ENCODE measurements at regions not wholly inside any gene's neighbourhood (a gene's known extent, or its start where the extent isn't known, plus 50 kb on each side); places are given as distances from the start of the nearest gene placed in this dataset.

- TF ChIP-seq EZH2phosphoT487 (conservative IDR thresholded peaks at IDR 0.05; ENCODE audit: low read length) (no peak), CTCF (IDR thresholded peaks at IDR 0.05; ENCODE audit: insufficient read depth, low read length, poor library complexity, severe bottlenecking) (no peak)
- no peaks in the 10 kb centered on the region for H3K36me3 ChIP-seq (ENCODE audit: low read length)
- H3K79me2 ChIP-seq (ENCODE audit: insufficient read depth, low read length): no peaks in the 10 kb centered on the region
- no peaks in the 10 kb centered on the region for H3F3A ChIP-seq (ENCODE audit: insufficient read depth)
- H3K9me2 ChIP-seq (replicated peaks; ENCODE audit: insufficient read depth, low read length): no peaks in the 10 kb centered on the region
- no peak overlapping the region for H3K4me2 ChIP-seq (ENCODE audit: low read depth, low read length, poor library complexity, severe bottlenecking)
- no peak overlapping the region for H2AFZ ChIP-seq (ENCODE audit: low read depth, low read length, severe bottlenecking)
- H3K9me3 ChIP-seq (ENCODE audit: insufficient read depth, low read length): no peaks in the 10 kb centered on the region
- no peaks in the 10 kb centered on the region for H4K20me1 ChIP-seq (ENCODE audit: low read depth, low read length)
- no peak overlapping the region for H3K4me3 ChIP-seq (ENCODE audit: insufficient read depth, low read length, poor library complexity, severe bottlenecking)
- H3K27me3 ChIP-seq (ENCODE audit: low read length): no peaks in the 10 kb centered on the region
- H3K9ac ChIP-seq (ENCODE audit: low read length): no peak overlapping the region
- no peak overlapping the region for H3K27ac ChIP-seq (ENCODE audit: low read depth, low read length)
These were observed 169.9 kb upstream of the TSC22D2 start for GRCh38 chr3:150238048-150238802.

DNA sequence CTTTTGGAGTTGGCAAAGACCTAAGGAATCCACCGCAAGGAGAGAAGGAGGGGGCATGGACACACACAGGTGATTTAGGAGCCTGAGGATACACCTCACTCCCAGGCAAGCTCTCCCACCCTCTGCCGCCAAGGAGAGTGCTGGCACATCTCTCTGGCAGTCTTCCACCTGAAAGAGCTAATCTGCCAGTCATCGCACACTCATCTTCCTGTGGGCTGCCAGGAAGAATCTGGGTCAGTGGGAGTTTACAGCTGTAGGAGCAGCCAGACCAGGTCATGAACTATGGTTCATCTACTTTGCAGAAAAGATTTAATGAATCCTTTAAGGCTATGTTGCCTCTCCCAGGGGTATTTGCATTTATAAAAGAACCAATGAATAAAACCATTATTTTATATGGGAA lies 170.6 kb upstream of the TSC22D2 start:
- Histone ChIP-seq H3K4me2 (ENCODE audit: low read depth, low read length, poor library complexity, severe bottlenecking) (no peak overlapping the region), H2AFZ (ENCODE audit: low read depth, low read length, severe bottlenecking) (no peak overlapping the region), H3K9ac (ENCODE audit: low read length) (no peak overlapping the region), H3K27ac (ENCODE audit: low read depth, low read length) (no peak overlapping the region), H3K4me3 (ENCODE audit: insufficient read depth, low read length, poor library complexity, severe bottlenecking) (no peak overlapping the region), H3K79me2 (ENCODE audit: insufficient read depth, low read length) (no peaks in the 10 kb centered on the region), H3K9me3 (ENCODE audit: insufficient read depth, low read length) (no peaks in the 10 kb centered on the region), H4K20me1 (ENCODE audit: low read depth, low read length) (no peaks in the 10 kb centered on the region), H3F3A (ENCODE audit: insufficient read depth) (no peaks in the 10 kb centered on the region), H3K36me3 (ENCODE audit: low read length) (no peaks in the 10 kb centered on the region), H3K9me2 (replicated peaks; ENCODE audit: insufficient read depth, low read length) (no peaks in the 10 kb centered on the region), H3K27me3 (ENCODE audit: low read length) (no peaks in the 10 kb centered on the region)
- no peak for TF ChIP-seq EZH2phosphoT487 (conservative IDR thresholded peaks at IDR 0.05; ENCODE audit: low read length)
- no peak for TF ChIP-seq CTCF (IDR thresholded peaks at IDR 0.05; ENCODE audit: insufficient read depth, low read length, poor library complexity, severe bottlenecking)

DNA sequence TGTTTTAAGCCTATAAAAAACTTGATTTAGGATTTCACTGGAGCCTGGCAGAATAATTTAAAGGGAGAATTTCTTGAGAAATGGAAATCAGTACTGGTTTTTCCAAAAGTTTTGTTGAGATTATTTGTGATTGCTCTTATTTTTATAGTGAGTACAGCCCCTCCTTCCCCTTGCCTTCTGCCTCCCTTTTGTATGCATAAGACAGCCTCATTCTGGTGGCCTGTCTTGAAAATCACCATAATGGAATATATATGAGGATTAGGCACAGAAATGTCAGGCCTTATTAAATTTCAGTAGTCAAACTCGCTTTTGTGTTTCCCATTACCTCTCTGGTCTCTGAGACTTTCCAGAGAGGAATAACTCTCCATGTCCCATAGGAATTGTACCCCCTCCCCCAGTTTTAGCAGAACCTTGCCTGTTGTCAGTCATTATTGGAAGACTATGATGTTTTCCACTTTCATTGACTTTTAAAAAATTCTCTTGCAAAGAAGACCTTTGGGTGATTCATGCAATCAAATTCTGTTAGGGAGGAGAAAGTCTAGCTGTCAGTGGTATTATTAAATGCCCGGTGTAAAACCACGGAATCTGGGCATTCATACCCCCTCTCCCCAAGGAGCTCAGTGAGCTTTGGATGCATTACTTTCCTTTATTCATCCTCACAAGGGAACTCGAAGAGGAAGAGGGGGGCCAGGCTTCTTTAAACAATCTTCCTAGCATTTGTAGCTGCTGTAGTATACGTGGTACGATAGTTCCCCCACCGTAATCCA lies 171.6 kb upstream of the TSC22D2 start:
- Histone ChIP-seq H3K4me2 (ENCODE audit: low read depth, low read length, poor library complexity, severe bottlenecking) (no peak overlapping the region), H3K27me3 (ENCODE audit: low read length) (no peaks in the 10 kb centered on the region), H2AFZ (ENCODE audit: low read depth, low read length, severe bottlenecking) (no peak overlapping the region), H3K9ac (ENCODE audit: low read length) (no peak overlapping the region), H3F3A (ENCODE audit: insufficient read depth) (no peaks in the 10 kb centered on the region), H3K9me3 (ENCODE audit: insufficient read depth, low read length) (no peaks in the 10 kb centered on the region), H3K9me2 (replicated peaks; ENCODE audit: insufficient read depth, low read length) (no peaks in the 10 kb centered on the region), H3K36me3 (ENCODE audit: low read length) (no peaks in the 10 kb centered on the region), H3K4me3 (ENCODE audit: insufficient read depth, low read length, poor library complexity, severe bottlenecking) (no peak overlapping the region), H4K20me1 (ENCODE audit: low read depth, low read length) (no peaks in the 10 kb centered on the region), H3K27ac (ENCODE audit: low read depth, low read length) (no peak overlapping the region), H3K79me2 (ENCODE audit: insufficient read depth, low read length) (no peaks in the 10 kb centered on the region)
- TF ChIP-seq CTCF (IDR thresholded peaks at IDR 0.05; ENCODE audit: insufficient read depth, low read length, poor library complexity, severe bottlenecking) (no peak), EZH2phosphoT487 (conservative IDR thresholded peaks at IDR 0.05; ENCODE audit: low read length) (no peak)
